KBM-7 (cell line): ENCODE measurements at regions not wholly inside any gene's neighbourhood (a gene's known extent, or its start where the extent isn't known, plus 50 kb on each side); places are given as distances from the start of the nearest gene placed in this dataset.

Experiments used
- DNase-seq: peaks from one replicate; pipeline ENCODE4 v3.0.0-alpha.2; 2015
- in situ Hi-C: fragments of 300-500 bp; cut with MboI; formaldehyde crosslinking; loops from 2 replicates; pipeline ENCODE4 v1.14.3; 2020; ENCODE audit warnings: low sequenced_read_pairs, low pct_unique_long_range_greater_than_20kb, mixed read lengths

GRCh38 chr7:42440951-42441350 is 203.9 kb upstream of the GLI3 start:
- DNase-seq, result no peak
- in situ Hi-C loops, result no loop called here

DNA sequence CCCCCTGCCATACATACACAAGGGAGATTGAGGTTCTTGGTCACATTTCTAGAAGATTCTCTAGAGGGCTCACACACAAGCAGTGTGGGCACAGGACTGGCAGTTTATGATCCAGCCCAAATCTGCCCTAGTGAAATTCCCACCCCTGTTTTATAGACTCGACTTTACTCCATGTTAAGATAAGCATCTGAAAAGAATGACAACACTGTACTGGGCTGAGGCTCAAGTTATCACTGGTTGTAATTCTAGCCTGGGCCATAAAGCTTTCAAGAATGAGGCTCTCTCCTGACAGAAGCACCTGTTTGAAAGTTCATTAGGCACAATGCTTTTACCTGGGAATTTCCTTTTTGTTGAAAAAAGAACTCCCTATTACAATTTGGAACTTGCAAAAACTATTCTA is 195.6 kb upstream of the GLI3 start:
- in situ Hi-C loops, result no loop called here
- DNase-seq, result no peak

GRCh38 chr7:42431873-42432272 is 194.9 kb upstream of the GLI3 start:
- in situ Hi-C loops, result no loop called here
- no peak for DNase-seq

DNA sequence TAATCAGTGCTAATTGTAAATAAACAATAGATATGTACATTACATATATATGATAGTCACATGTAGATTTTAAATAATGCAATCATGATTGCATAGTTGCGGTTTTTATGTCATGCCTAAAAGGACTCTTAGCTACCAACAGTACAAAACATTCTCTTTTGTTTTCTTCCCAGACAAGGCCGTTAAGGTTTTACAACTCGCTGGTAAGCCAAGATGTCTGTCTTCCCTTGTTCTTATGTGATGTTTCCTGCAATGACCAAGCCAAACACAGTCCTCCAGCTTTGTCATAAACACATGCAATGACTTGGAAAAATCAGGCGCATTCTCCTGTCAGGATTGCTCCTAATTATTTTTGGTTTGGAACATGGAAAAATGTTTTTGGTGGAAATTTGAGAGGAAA is 192.3 kb upstream of the GLI3 start:
- in situ Hi-C loops, result no loop called here

DNA sequence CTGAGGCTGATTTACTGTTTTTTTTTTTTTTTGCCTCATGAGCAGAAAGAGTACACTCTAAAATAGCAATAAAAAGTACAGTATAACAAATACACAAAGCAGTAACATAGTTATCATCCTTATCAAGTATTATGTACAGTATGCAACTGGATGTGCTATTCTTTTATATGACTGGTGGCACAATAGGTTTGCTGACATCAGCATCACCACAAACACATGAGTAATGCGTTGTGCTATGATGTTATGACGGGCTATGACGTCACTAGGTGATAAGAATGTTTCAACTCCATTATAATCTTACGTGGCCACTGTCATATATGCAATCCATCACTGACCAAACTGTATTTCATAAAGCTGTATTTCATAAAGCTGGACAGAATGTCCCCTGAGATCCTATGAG is 189.2 kb upstream of the GLI3 start:
- in situ Hi-C loops, result no loop called here
- DNase-seq, result no peak

More for the DNA sequence above, 192.3 kb upstream of the GLI3 start:
- no peak for DNase-seq

GRCh38 chr7:42414941-42415505 is 178.0 kb upstream of the GLI3 start:
- in situ Hi-C loops, result no loop called here
- no peak for DNase-seq

DNA sequence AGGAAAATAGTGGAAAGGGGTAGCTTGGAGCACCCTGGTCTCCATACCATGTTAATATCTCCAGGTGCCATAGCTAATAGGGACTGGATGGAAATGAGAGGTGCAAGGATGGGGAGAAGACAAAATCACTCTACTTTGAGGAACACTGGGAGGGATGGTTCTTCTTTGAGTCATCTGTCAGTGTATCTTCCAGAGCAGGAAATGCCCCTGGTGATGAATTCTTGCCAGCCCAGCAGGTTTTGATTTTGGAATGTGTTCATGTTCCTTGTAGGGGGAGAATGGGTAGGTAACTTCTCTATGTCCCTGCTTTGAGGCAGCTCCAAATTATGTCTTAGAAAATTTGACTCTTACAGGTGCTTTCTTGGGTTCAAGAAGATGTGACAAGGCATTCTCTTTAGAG is 177.0 kb upstream of the GLI3 start:
- DNase-seq, result no peak
- in situ Hi-C loops, result no loop called here

GRCh38 chr7:42409296-42409695 is 172.3 kb upstream of the GLI3 start:
- in situ Hi-C loops, result no loop called here
- no peak for DNase-seq

DNA sequence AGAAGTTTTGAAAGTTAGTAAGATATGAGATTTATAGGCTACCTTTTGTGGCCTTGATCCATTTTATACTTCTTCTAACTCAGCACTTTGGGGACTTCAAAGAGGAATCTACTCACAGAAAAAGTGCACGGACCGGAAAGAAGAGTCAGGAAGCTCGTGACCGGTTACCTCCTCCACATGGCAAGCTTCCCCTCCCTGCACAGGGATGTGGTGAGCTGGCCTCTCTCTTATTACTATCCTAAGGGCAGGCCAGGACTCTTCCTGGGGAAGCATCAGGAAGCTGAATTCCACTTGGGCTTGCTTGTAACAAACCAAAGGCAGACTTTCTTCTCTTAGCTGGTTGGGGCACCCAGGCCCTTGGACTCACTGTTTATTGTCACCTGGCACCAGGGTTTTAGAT is 170.8 kb upstream of the GLI3 start:
- in situ Hi-C loops, result no loop called here
- DNase-seq, result no peak

- no peak for DNase-seq
- in situ Hi-C loops, result no loop called here
These were observed 170.2 kb upstream of the GLI3 start for GRCh38 chr7:42407021-42407710.

- no peak for DNase-seq
- in situ Hi-C loops, result no loop called here
These were observed 169.3 kb upstream of the GLI3 start for GRCh38 chr7:42406358-42406757.

- in situ Hi-C loops, result no loop called here
- no peak for DNase-seq
These were observed 168.8 kb upstream of the GLI3 start for GRCh38 chr7:42405782-42406181.

DNA sequence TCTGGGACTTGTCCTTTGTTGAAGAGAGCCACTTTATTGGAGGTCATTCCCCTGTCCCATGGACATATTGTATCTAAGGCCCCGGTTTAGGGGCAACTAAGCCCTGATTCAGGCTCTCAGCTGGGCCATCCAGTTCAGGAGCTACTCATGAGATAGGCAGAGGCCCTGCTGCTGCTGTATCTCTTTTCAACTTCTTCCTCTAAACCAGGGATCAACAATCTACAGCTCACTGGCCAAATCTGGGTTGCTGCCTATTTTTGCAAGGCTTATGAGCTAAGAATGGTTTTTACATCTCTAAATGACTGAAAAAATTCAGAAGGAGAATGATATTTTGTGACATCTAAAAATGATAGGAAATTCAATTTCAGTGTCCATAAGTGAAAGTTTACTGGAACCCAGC is 166.8 kb upstream of the GLI3 start:
- no peak for DNase-seq
- in situ Hi-C loops, result no loop called here

- in situ Hi-C loops, result no loop called here
- DNase-seq, result no peak
These were observed 164.0 kb upstream of the GLI3 start for GRCh38 chr7:42400961-42401360.

- in situ Hi-C loops, result no loop called here
These were observed 163.3 kb upstream of the GLI3 start for GRCh38 chr7:42400211-42400772.

GRCh38 chr7:42395607-42396006 is 158.6 kb upstream of the GLI3 start:
- no peak for DNase-seq
- in situ Hi-C loops, result no loop called here

More at GRCh38 chr7:42400211-42400772, 163.3 kb upstream of the GLI3 start:
- no peak for DNase-seq

- in situ Hi-C loops, result no loop called here
- DNase-seq, result no peak
These were observed 155.8 kb upstream of the GLI3 start for GRCh38 chr7:42392826-42393225.

DNA sequence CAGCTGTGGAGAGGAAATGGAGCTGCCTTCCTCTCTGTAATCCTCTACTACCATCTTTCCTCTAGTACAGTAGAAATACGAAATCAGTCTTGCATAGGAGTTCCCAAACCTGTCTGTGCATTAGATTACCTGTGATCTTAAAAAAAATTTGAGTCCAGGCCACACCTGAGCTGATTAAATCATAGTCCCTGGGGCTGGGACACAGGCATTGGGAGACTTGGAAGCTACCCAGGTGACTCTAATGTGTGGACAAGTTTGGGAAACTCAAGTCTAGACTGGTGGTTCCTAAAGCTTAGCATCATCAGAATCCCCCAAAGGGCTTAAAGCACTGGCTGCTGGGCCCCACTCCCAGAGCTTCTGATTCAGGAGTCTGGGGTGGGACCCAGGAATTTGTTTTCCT is 152.7 kb upstream of the GLI3 start:
- in situ Hi-C loops, result no loop called here
- no peak for DNase-seq

DNA sequence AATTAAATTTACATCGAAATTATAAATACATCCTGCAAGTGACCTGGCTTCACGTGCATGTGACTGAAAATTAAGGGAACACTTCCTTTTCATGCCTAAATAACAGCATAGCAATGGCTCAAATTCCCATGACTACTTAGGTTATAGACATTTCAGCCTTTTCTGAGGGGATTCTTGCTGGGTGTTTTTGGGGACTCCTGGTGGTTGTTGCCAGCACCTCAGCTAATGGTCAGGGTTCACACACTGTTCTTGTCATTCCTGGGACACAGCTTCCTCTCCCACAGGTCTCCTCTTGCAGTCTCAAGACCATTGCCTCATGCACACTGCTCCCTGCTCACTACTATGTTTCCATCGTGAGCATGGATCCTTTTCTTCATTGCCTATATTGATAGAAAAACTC is 148.9 kb upstream of the GLI3 start:
- in situ Hi-C loops, result no loop called here
- DNase-seq, result no peak

DNA sequence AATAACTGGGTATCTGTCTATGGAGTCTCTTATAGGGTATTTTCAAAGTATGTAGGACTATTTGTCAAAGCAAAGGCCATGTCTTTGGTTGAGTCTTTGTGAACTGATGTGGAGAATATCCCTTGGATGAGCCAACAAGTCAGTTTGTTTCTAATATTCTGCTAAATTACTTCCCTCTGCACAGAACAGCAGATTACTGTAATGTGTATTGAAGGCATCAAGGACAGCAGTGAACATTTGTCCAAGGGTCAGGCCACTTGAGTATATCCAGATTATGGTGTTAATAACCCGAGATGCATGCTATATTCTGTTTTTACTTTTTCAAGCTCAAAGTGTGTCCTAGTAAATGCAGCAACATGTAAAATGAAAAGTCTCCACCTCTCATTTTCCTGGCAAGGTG is 144.2 kb upstream of the GLI3 start:
- no peak for DNase-seq
- in situ Hi-C loops, result no loop called here

DNA sequence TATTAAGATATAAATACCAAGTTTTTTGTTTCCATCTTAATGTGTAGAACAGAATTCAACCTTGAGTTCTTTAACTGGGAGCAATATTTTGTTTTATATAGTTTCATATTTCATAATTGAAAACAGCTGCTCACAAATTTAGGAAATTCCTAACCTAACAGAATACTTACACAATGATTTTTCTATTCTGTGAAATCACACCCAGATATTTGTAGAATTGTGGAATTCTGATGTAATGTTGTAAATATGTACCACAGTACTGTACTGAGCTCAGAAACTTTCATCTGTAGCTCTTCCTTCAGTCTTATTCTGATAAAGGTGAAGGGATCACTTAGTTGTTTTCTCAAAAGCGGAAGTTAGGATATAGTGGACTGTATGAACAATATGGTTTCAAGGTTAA is 143.4 kb upstream of the GLI3 start:
- in situ Hi-C loops, result no loop called here
- DNase-seq, result no peak
